ENCODE measurements at regions not wholly inside any gene's neighbourhood (a gene's known extent, or its start where the extent isn't known, plus 50 kb on each side); places are given as distances from the start of the nearest gene placed in this dataset.
"Not testable (repeated sequence)": the region's sequence is repeated elsewhere in the genome, so short reads cannot be mapped to it uniquely, and the experiment has no call there.

GRCh38 chr6:125354649-125355048 is 52.9 kb upstream of the HDDC2 start:
- no peak for DNase-seq

- DNase-seq = no peak
These were observed 55.1 kb upstream of the HDDC2 start for GRCh38 chr6:125356884-125357283.

GRCh38 chr6:125357515-125358256 is 55.9 kb upstream of the HDDC2 start:
- DNase-seq = peak in 1 of 5 donors; percentile 24

GRCh38 chr6:125358898-125359297 is 57.1 kb upstream of the HDDC2 start:
- no peak for DNase-seq

- DNase-seq = no peak
These were observed 60.1 kb upstream of the HDDC2 start for GRCh38 chr6:125361868-125362267.

GRCh38 chr6:125363039-125363823 is 61.5 kb upstream of the HDDC2 start:
- no peak for DNase-seq

- no peak for DNase-seq
These were observed 62.0 kb upstream of the HDDC2 start for GRCh38 chr6:125363824-125364165.

- no peak for DNase-seq
These were observed 63.5 kb upstream of the HDDC2 start for GRCh38 chr6:125365230-125365629.

- no peak for DNase-seq
These were observed 65.4 kb upstream of the HDDC2 start for GRCh38 chr6:125367036-125367782.

GRCh38 chr6:125370343-125370742 is 68.6 kb upstream of the HDDC2 start:
- DNase-seq = no peak

GRCh38 chr6:125375013-125375412 is 73.2 kb upstream of the HDDC2 start:
- no peak for DNase-seq

GRCh38 chr6:125375821-125376220 is 74.1 kb upstream of the HDDC2 start:
- DNase-seq = no peak

- no peak for DNase-seq
These were observed 75.9 kb upstream of the HDDC2 start for GRCh38 chr6:125377621-125378020.

- no peak for DNase-seq
These were observed 77.4 kb upstream of the HDDC2 start for GRCh38 chr6:125379174-125379573.

- DNase-seq = no peak
These were observed 78.7 kb upstream of the HDDC2 start for GRCh38 chr6:125380474-125380873.

- DNase-seq = not testable (repeated sequence)
These were observed 84.6 kb upstream of the HDDC2 start for GRCh38 chr6:125386337-125386736.

GRCh38 chr6:125392682-125393081 is 90.9 kb upstream of the HDDC2 start:
- DNase-seq = no peak

GRCh38 chr6:125393449-125393858 is 91.7 kb upstream of the HDDC2 start:
- no peak for DNase-seq

GRCh38 chr6:125406741-125407140 is 105.0 kb upstream of the HDDC2 start:
- no peak for DNase-seq

- no peak for DNase-seq
These were observed 112.7 kb upstream of the HDDC2 start for GRCh38 chr6:125414507-125414906.

- DNase-seq = no peak
These were observed 114.1 kb upstream of the HDDC2 start for GRCh38 chr6:125415913-125416312.

- DNase-seq = no peak
These were observed 120.1 kb upstream of the HDDC2 start for GRCh38 chr6:125421836-125422235.

- no peak for DNase-seq
These were observed 121.3 kb upstream of the HDDC2 start for GRCh38 chr6:125423047-125423446.

GRCh38 chr6:125431971-125432370 is 130.2 kb upstream of the HDDC2 start:
- DNase-seq = no peak

All from T-helper 1 cell (primary cell).